ENCODE measurements at regions not wholly inside any gene's neighbourhood (a gene's known extent, or its start where the extent isn't known, plus 50 kb on each side); places are given as distances from the start of the nearest gene placed in this dataset.

- H3K4me3 ChIP-seq (ENCODE audit: low read depth, low read length), result no peak overlapping the region
- DNase-seq (ENCODE audit: low read depth), result no peak
- no peak for TF ChIP-seq CTCF (IDR thresholded peaks at IDR 0.05; ENCODE audit: insufficient read depth, low read depth, low read length)
These were observed 261.0 kb downstream of the RHOU start for GRCh38 chr1:228996281-228996680.

GRCh38 chr1:228997721-228998144 lies 262.5 kb downstream of the RHOU start:
- H3K4me3 ChIP-seq (ENCODE audit: low read depth, low read length), result no peak overlapping the region
- no peak for TF ChIP-seq CTCF (IDR thresholded peaks at IDR 0.05; ENCODE audit: insufficient read depth, low read depth, low read length)
- DNase-seq (ENCODE audit: low read depth), result no peak

- no peak overlapping the region for H3K4me3 ChIP-seq (ENCODE audit: low read depth, low read length)
- no peak for DNase-seq (ENCODE audit: low read depth)
- TF ChIP-seq CTCF (IDR thresholded peaks at IDR 0.05; ENCODE audit: insufficient read depth, low read depth, low read length), result no peak
These were observed 262.9 kb downstream of the RHOU start for GRCh38 chr1:228998179-228998578.

- DNase-seq (ENCODE audit: low read depth), result no peak
- H3K4me3 ChIP-seq (ENCODE audit: low read depth, low read length), result no peak overlapping the region
- TF ChIP-seq CTCF (IDR thresholded peaks at IDR 0.05; ENCODE audit: insufficient read depth, low read depth, low read length), result no peak
These were observed 264.3 kb downstream of the RHOU start for GRCh38 chr1:228999446-229000170.

GRCh38 chr1:229000187-229000586 lies 264.9 kb downstream of the RHOU start:
- no peak overlapping the region for H3K4me3 ChIP-seq (ENCODE audit: low read depth, low read length)
- TF ChIP-seq CTCF (IDR thresholded peaks at IDR 0.05; ENCODE audit: insufficient read depth, low read depth, low read length), result no peak
- DNase-seq (ENCODE audit: low read depth), result no peak

DNA sequence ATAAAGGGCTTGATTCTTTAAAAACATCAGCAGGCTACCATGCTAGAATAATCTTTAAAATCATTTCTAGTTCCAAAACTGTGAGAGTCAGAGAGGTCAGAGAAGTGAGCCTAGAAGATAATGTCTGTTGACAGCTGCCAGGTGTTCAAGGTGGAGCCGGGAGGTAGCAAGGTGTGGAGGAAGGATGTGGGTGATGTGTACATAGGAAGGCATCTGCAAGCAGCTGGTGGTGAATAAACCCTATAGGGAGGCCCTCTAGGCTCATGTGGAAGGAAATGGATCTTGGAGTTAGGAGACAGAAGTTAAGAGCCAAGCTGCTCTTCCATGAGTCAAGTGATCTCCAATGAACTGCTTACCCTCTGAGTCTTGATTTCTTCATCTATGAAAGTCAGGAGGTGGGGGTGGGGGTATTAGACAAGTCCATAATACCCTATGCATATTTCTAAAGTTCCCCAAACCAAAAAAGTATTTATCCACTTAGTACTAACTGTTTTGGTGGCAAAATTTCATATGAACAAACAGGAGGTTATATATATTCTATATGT lies 266.3 kb downstream of the RHOU start:
- H3K4me3 ChIP-seq (ENCODE audit: low read depth, low read length), result no peak overlapping the region
- DNase-seq (ENCODE audit: low read depth), result no peak
- no peak for TF ChIP-seq CTCF (IDR thresholded peaks at IDR 0.05; ENCODE audit: insufficient read depth, low read depth, low read length)
